ENCODE measurements at regions not wholly inside any gene's neighbourhood (a gene's known extent, or its start where the extent isn't known, plus 50 kb on each side); places are given as distances from the start of the nearest gene placed in this dataset.
"Not testable (repeated sequence)": the region's sequence is repeated elsewhere in the genome, so short reads cannot be mapped to it uniquely, and the experiment has no call there.

- Histone ChIP-seq H3K4me1 (ENCODE audit: control extremely low read depth in 1 of 4, control insufficient read depth in 4 of 4, insufficient read depth in 4 of 4, low read length in 3 of 4) (peaks cover 11 to 28% (median 18%) of the 10 kb centered on the region in 4 experiments), H3K27me3 (replicated peaks in 2 of 5; ENCODE audit: control insufficient read depth in 4 of 5, insufficient read depth in 5 of 5, low read length in 4 of 5) (no peaks in the 10 kb centered on the region), H3K4me3 (ENCODE audit: control insufficient read depth in 1 of 7, extremely low read depth in 1 of 7, insufficient read depth in 4 of 7, low read depth in 2 of 7, low read length in 6 of 7) (no peak overlapping the region), H3K9me3 (ENCODE audit: control extremely low read depth in 1 of 5, control insufficient read depth in 4 of 5, insufficient read depth in 2 of 5, low read depth in 1 of 5, low read length in 4 of 5) (no peaks in the 10 kb centered on the region), H3K27ac (ENCODE audit: insufficient read depth in 1 of 2, low read depth in 1 of 2, low read length in 2 of 2, poor library complexity in 1 of 2, severe bottlenecking in 2 of 2) (peak overlapping the region in 1 of 2 experiments; percentile 73), H3K36me3 (ENCODE audit: control insufficient read depth in 4 of 4, insufficient read depth in 4 of 4, low read length in 3 of 4) (no peaks in the 10 kb centered on the region)
- ChIA-PET POLR2A (interaction anchor here (1.0 kb wide), 1 partner anchor 55 kb away, joined by 3 read pairs; no protein-coding TSS in a partner anchor), CTCF (interaction anchor here (0.7 to 3.5 kb wide), 5 partner anchors 9 to 93 kb away, joined by 3 to 19 read pairs (median 3); no protein-coding TSS in a partner anchor)
- 32% methylated on average over 7 of the region's 9 CpGs for WGBS (ENCODE audit: insufficient coverage)
- DNase-seq = peak; percentile 82 to 97 (median 96)
Measured at GRCh38 chr3:138890555-138891187, 55.9 kb upstream of the PIK3CB start.

- Histone ChIP-seq H3K27ac (ENCODE audit: insufficient read depth in 1 of 2, low read depth in 1 of 2, low read length in 2 of 2, poor library complexity in 1 of 2, severe bottlenecking in 2 of 2) (no peak overlapping the region), H3K4me3 (ENCODE audit: control insufficient read depth in 1 of 7, extremely low read depth in 1 of 7, insufficient read depth in 4 of 7, low read depth in 2 of 7, low read length in 6 of 7) (peak overlapping the region in 1 of 7 experiments; percentile 2), H3K9me3 (ENCODE audit: control extremely low read depth in 1 of 5, control insufficient read depth in 4 of 5, insufficient read depth in 2 of 5, low read depth in 1 of 5, low read length in 4 of 5) (no peaks in the 10 kb centered on the region), H3K4me1 (ENCODE audit: control extremely low read depth in 1 of 4, control insufficient read depth in 4 of 4, insufficient read depth in 4 of 4, low read length in 3 of 4) (peaks cover 11 to 28% (median 18%) of the 10 kb centered on the region in 4 experiments), H3K36me3 (ENCODE audit: control insufficient read depth in 4 of 4, insufficient read depth in 4 of 4, low read length in 3 of 4) (no peaks in the 10 kb centered on the region), H3K27me3 (replicated peaks in 2 of 5; ENCODE audit: control insufficient read depth in 4 of 5, insufficient read depth in 5 of 5, low read length in 4 of 5) (no peaks in the 10 kb centered on the region)
- 95% methylated on average over 3 of the region's 3 CpGs for WGBS (ENCODE audit: insufficient coverage)
- ChIA-PET POLR2A (no interaction called here), CTCF (interaction anchor here (1.3 to 3.5 kb wide), 3 partner anchors 11 to 92 kb away, joined by 3 to 19 read pairs (median 4); no protein-coding TSS in a partner anchor)
- DNase-seq = no peak
Measured at GRCh38 chr3:138889792-138890191, 55.1 kb upstream of the PIK3CB start.

- H3K27ac ChIP-seq (ENCODE audit: insufficient read depth in 1 of 2, low read depth in 1 of 2, low read length in 2 of 2, poor library complexity in 1 of 2, severe bottlenecking in 2 of 2) = no peak overlapping the region
- peaks cover 11 to 28% (median 18%) of the 10 kb centered on the region in 4 experiments for H3K4me1 ChIP-seq (ENCODE audit: control extremely low read depth in 1 of 4, control insufficient read depth in 4 of 4, insufficient read depth in 4 of 4, low read length in 3 of 4)
- DNase-seq = no peak
- no peak overlapping the region for H3K4me3 ChIP-seq (ENCODE audit: control insufficient read depth in 1 of 7, extremely low read depth in 1 of 7, insufficient read depth in 4 of 7, low read depth in 2 of 7, low read length in 6 of 7)
- no peaks in the 10 kb centered on the region for H3K36me3 ChIP-seq (ENCODE audit: control insufficient read depth in 4 of 4, insufficient read depth in 4 of 4, low read length in 3 of 4)
- H3K27me3 ChIP-seq (replicated peaks in 2 of 5; ENCODE audit: control insufficient read depth in 4 of 5, insufficient read depth in 5 of 5, low read length in 4 of 5) = no peaks in the 10 kb centered on the region
- ChIA-PET CTCF (interaction anchor here (1.3 to 3.5 kb wide), 2 partner anchors 13 to 27 kb away, joined by 4 to 19 read pairs; no protein-coding TSS in a partner anchor), POLR2A (no interaction called here)
- H3K9me3 ChIP-seq (ENCODE audit: control extremely low read depth in 1 of 5, control insufficient read depth in 4 of 5, insufficient read depth in 2 of 5, low read depth in 1 of 5, low read length in 4 of 5) = no peaks in the 10 kb centered on the region
- 100% methylated on average over 1 of the region's 2 CpGs for WGBS (ENCODE audit: insufficient coverage)
Measured at GRCh38 chr3:138888560-138888959, 53.8 kb upstream of the PIK3CB start.

- CTCF ChIA-PET = interaction anchor here (0.7 to 1.7 kb wide), 2 partner anchors 13 to 130 kb away, joined by 3 to 6 read pairs; no protein-coding TSS in a partner anchor
- 94% methylated on average over 2 of the region's 5 CpGs for WGBS (ENCODE audit: insufficient coverage)
- not testable (repeated sequence) for H3K4me3 ChIP-seq (ENCODE audit: control insufficient read depth in 1 of 7, extremely low read depth in 1 of 7, insufficient read depth in 4 of 7, low read depth in 2 of 7, low read length in 6 of 7); H3K27me3 ChIP-seq (replicated peaks in 2 of 5; ENCODE audit: control insufficient read depth in 4 of 5, insufficient read depth in 5 of 5, low read length in 4 of 5); H3K27ac ChIP-seq (ENCODE audit: insufficient read depth in 1 of 2, low read depth in 1 of 2, low read length in 2 of 2, poor library complexity in 1 of 2, severe bottlenecking in 2 of 2); H3K36me3 ChIP-seq (ENCODE audit: control insufficient read depth in 4 of 4, insufficient read depth in 4 of 4, low read length in 3 of 4); H3K9me3 ChIP-seq (ENCODE audit: control extremely low read depth in 1 of 5, control insufficient read depth in 4 of 5, insufficient read depth in 2 of 5, low read depth in 1 of 5, low read length in 4 of 5); DNase-seq
- peaks cover 11 to 22% (median 16%) of the 10 kb centered on the region in 4 experiments for H3K4me1 ChIP-seq (ENCODE audit: control extremely low read depth in 1 of 4, control insufficient read depth in 4 of 4, insufficient read depth in 4 of 4, low read length in 3 of 4)
- POLR2A ChIA-PET = interaction anchor here (0.6 kb wide), 1 partner anchor 541 kb away, joined by 4 read pairs; no protein-coding TSS in a partner anchor
Measured at GRCh38 chr3:138886096-138886495, 51.4 kb upstream of the PIK3CB start.
